BLaER1 (cell line): ENCODE measurements at regions not wholly inside any gene's neighbourhood (a gene's known extent, or its start where the extent isn't known, plus 50 kb on each side); places are given as distances from the start of the nearest gene placed in this dataset.

Experiments used
- H3K27ac ChIP-seq: shearing (Covaris generic); formaldehyde crosslinking; 2 replicates; pipeline ENCODE4 v1.8.1; 2022
- H3K27me3 ChIP-seq: shearing (Covaris generic); formaldehyde crosslinking; 2 replicates; pipeline ENCODE4 v1.8.1; 2022
- H3K36me3 ChIP-seq: shearing (Covaris generic); formaldehyde crosslinking; 2 replicates; pipeline ENCODE4 v1.8.1; 2022
- H3K4me1 ChIP-seq: shearing (Covaris generic); formaldehyde crosslinking; 2 replicates; pipeline ENCODE4 v1.8.1; 2022
- H3K4me2 ChIP-seq: shearing (Covaris generic); formaldehyde crosslinking; 2 replicates; pipeline ENCODE4 v1.8.1; 2022
- H3K4me3 ChIP-seq: shearing (Covaris generic); formaldehyde crosslinking; 2 replicates; pipeline ENCODE4 v1.8.1; 2022
- H3K9ac ChIP-seq: shearing (Covaris generic); formaldehyde crosslinking; 2 replicates; pipeline ENCODE4 v1.8.1; 2022
- H3K9me3 ChIP-seq: shearing (Covaris generic); formaldehyde crosslinking; 2 replicates; pipeline ENCODE4 v1.8.1; 2022
- H4K20me1 ChIP-seq: shearing (Covaris generic); formaldehyde crosslinking; 2 replicates; pipeline ENCODE4 v1.8.1; 2022
- Cebpa-rat ChIP-seq: shearing (Covaris generic); IDR thresholded peaks from 2 replicates; pipeline ENCODE4 v1.8.1; 2022

GRCh38 chr10:89100680-89101079 lies 106.4 kb downstream of the CH25H start:
- Histone ChIP-seq H4K20me1 (no peaks in the 10 kb centered on the region), H3K4me1 (no peaks in the 10 kb centered on the region), H3K27me3 (no peaks in the 10 kb centered on the region), H3K36me3 (no peaks in the 10 kb centered on the region), H3K9me3 (no peaks in the 10 kb centered on the region), H3K4me2 (no peak overlapping the region), H3K4me3 (no peak overlapping the region), H3K9ac (no peak overlapping the region), H3K27ac (no peak overlapping the region)
- TF ChIP-seq Cebpa-rat = no peak

GRCh38 chr10:89097226-89097625 lies 106.6 kb downstream of the FAS start:
- Histone ChIP-seq H3K9me3 (no peaks in the 10 kb centered on the region), H3K27ac (no peak overlapping the region), H3K4me3 (no peak overlapping the region), H3K36me3 (no peaks in the 10 kb centered on the region), H3K4me1 (no peaks in the 10 kb centered on the region), H3K9ac (no peak overlapping the region), H3K27me3 (no peaks in the 10 kb centered on the region), H4K20me1 (no peaks in the 10 kb centered on the region), H3K4me2 (no peak overlapping the region)
- no peak for TF ChIP-seq Cebpa-rat

- no peak for TF ChIP-seq Cebpa-rat
- Histone ChIP-seq H4K20me1 (no peaks in the 10 kb centered on the region), H3K4me1 (no peaks in the 10 kb centered on the region), H3K9me3 (no peaks in the 10 kb centered on the region), H3K27me3 (no peaks in the 10 kb centered on the region), H3K36me3 (no peaks in the 10 kb centered on the region), H3K4me3 (no peak overlapping the region), H3K9ac (no peak overlapping the region), H3K27ac (no peak overlapping the region), H3K4me2 (no peak overlapping the region)
Observed at GRCh38 chr10:89095701-89096391, 105.2 kb downstream of the FAS start.

GRCh38 chr10:89093728-89094127 lies 103.1 kb downstream of the FAS start:
- no peak overlapping the region for H3K4me3 ChIP-seq
- H3K27ac ChIP-seq = no peak overlapping the region
- TF ChIP-seq Cebpa-rat = no peak
- H3K36me3 ChIP-seq = no peaks in the 10 kb centered on the region
- H3K4me1 ChIP-seq = no peaks in the 10 kb centered on the region
- H3K27me3 ChIP-seq = no peaks in the 10 kb centered on the region
- H3K9me3 ChIP-seq = no peaks in the 10 kb centered on the region
- no peaks in the 10 kb centered on the region for H4K20me1 ChIP-seq
- no peak overlapping the region for H3K9ac ChIP-seq
- H3K4me2 ChIP-seq = no peak overlapping the region

- Histone ChIP-seq H4K20me1 (no peaks in the 10 kb centered on the region), H3K4me2 (no peak overlapping the region), H3K9ac (no peak overlapping the region), H3K4me3 (no peak overlapping the region), H3K27ac (no peak overlapping the region), H3K27me3 (no peaks in the 10 kb centered on the region), H3K9me3 (no peaks in the 10 kb centered on the region), H3K36me3 (no peaks in the 10 kb centered on the region), H3K4me1 (no peaks in the 10 kb centered on the region)
- no peak for TF ChIP-seq Cebpa-rat
Observed at GRCh38 chr10:89092981-89093380, 102.4 kb downstream of the FAS start.

GRCh38 chr10:89092439-89092838 lies 101.8 kb downstream of the FAS start:
- Histone ChIP-seq H4K20me1 (no peaks in the 10 kb centered on the region), H3K4me3 (no peak overlapping the region), H3K27me3 (no peaks in the 10 kb centered on the region), H3K27ac (no peak overlapping the region), H3K4me2 (no peak overlapping the region), H3K9me3 (no peaks in the 10 kb centered on the region), H3K36me3 (no peaks in the 10 kb centered on the region), H3K4me1 (no peaks in the 10 kb centered on the region), H3K9ac (no peak overlapping the region)
- no peak for TF ChIP-seq Cebpa-rat

- Histone ChIP-seq H3K4me3 (no peak overlapping the region), H3K9me3 (no peaks in the 10 kb centered on the region), H3K9ac (no peak overlapping the region), H3K27me3 (no peaks in the 10 kb centered on the region), H3K4me1 (no peaks in the 10 kb centered on the region), H3K36me3 (no peaks in the 10 kb centered on the region), H3K4me2 (no peak overlapping the region), H4K20me1 (no peaks in the 10 kb centered on the region), H3K27ac (no peak overlapping the region)
- no peak for TF ChIP-seq Cebpa-rat
Observed at GRCh38 chr10:89091496-89091895, 100.9 kb downstream of the FAS start.

GRCh38 chr10:89090756-89091445 lies 100.3 kb downstream of the FAS start:
- Histone ChIP-seq H3K27ac (no peak overlapping the region), H3K9me3 (no peaks in the 10 kb centered on the region), H4K20me1 (no peaks in the 10 kb centered on the region), H3K4me3 (no peak overlapping the region), H3K36me3 (no peaks in the 10 kb centered on the region), H3K27me3 (no peaks in the 10 kb centered on the region), H3K4me1 (no peaks in the 10 kb centered on the region), H3K4me2 (no peak overlapping the region), H3K9ac (no peak overlapping the region)
- no peak for TF ChIP-seq Cebpa-rat

- H3K4me3 ChIP-seq = no peak overlapping the region
- 0 out of 2 replicates have a peak, but pooled peaks have one; percentile 27 for TF ChIP-seq Cebpa-rat
- no peaks in the 10 kb centered on the region for H3K27me3 ChIP-seq
- no peak overlapping the region for H3K9ac ChIP-seq
- no peaks in the 10 kb centered on the region for H3K9me3 ChIP-seq
- H3K36me3 ChIP-seq = no peaks in the 10 kb centered on the region
- 0 out of 2 replicates have a peak, but pooled peaks cover 8% of the 10 kb centered on the region for H3K4me1 ChIP-seq
- H4K20me1 ChIP-seq = no peaks in the 10 kb centered on the region
- no peak overlapping the region for H3K4me2 ChIP-seq
- H3K27ac ChIP-seq = no peak overlapping the region
Observed at GRCh38 chr10:89086801-89087521, 96.4 kb downstream of the FAS start.

- Histone ChIP-seq H3K36me3 (no peaks in the 10 kb centered on the region), H3K9me3 (no peaks in the 10 kb centered on the region), H3K27me3 (no peaks in the 10 kb centered on the region), H3K4me3 (no peak overlapping the region), H3K4me2 (no peak overlapping the region), H3K9ac (no peak overlapping the region), H3K27ac (no peak overlapping the region), H4K20me1 (no peaks in the 10 kb centered on the region), H3K4me1 (0 out of 2 replicates have a peak, but pooled peaks cover 8% of the 10 kb centered on the region)
- no peak for TF ChIP-seq Cebpa-rat
Observed at GRCh38 chr10:89085153-89085552, 94.6 kb downstream of the FAS start.
